DND-41 (cell line): ENCODE measurements at regions not wholly inside any gene's neighbourhood (a gene's known extent, or its start where the extent isn't known, plus 50 kb on each side); places are given as distances from the start of the nearest gene placed in this dataset.

Experiments used
- ATAC-seq: fragments of 200-7000 bp; cut with Tn5 transposase; 3 replicates; pipeline ENCODE4 v1.9.1; 2021; ENCODE audit warnings: low read depth; ENCODE audit not compliant: insufficient read depth
- DNase-seq: peaks from one replicate; pipeline ENCODE4 v3.0.0-alpha.2; 2020
- H2AFZ ChIP-seq: 2 replicates; pipeline ENCODE4 v1.6.0; 2012; ENCODE audit warnings: low read depth, low read length
- H3K27ac ChIP-seq: 2 replicates; pipeline ENCODE4 v1.5.1; 2012; ENCODE audit warnings: low read length, inconsistent platforms
- H3K27me3 ChIP-seq: fragments of 200-600 bp; sonication (generic); 2 replicates; pipeline ENCODE4 v1.6.0; 2012; ENCODE audit warnings: low read length, mild to moderate bottlenecking, inconsistent platforms; ENCODE audit not compliant: insufficient read depth, poor library complexity
- H3K36me3 ChIP-seq: 2 replicates; pipeline ENCODE4 v1.5.1; 2012; ENCODE audit warnings: low read length, inconsistent platforms; ENCODE audit not compliant: insufficient read depth
- H3K4me1 ChIP-seq: 2 replicates; pipeline ENCODE4 v1.5.1; 2012; ENCODE audit warnings: mild to moderate bottlenecking, low read length; ENCODE audit not compliant: insufficient read depth
- H3K4me2 ChIP-seq: 2 replicates; pipeline ENCODE4 v1.6.0; 2012; ENCODE audit warnings: mild to moderate bottlenecking, moderate library complexity, low read length, inconsistent platforms; ENCODE audit not compliant: insufficient read depth
- H3K4me3 ChIP-seq, 2 experiments: fragments of 200-600 bp in 1 of 2; shearing (Covaris generic) in 1 of 2; 2 replicates each; pipeline ENCODE4 v1.5.1; 2012 to 2016; ENCODE audit warnings: inconsistent platforms in 2 of 2, low read length in 2 of 2, mild to moderate bottlenecking in 2 of 2, low read depth in 1 of 2, moderate library complexity in 1 of 2
- H3K79me2 ChIP-seq: 2 replicates; pipeline ENCODE4 v1.6.0; 2012; ENCODE audit warnings: low read length, inconsistent platforms; ENCODE audit not compliant: insufficient read depth
- H3K9ac ChIP-seq: 2 replicates; pipeline ENCODE4 v1.6.0; 2012; ENCODE audit warnings: low read depth, mild to moderate bottlenecking, inconsistent platforms, low read length, moderate library complexity
- H3K9me3 ChIP-seq: 2 replicates; pipeline ENCODE4 v1.5.1; 2012; ENCODE audit warnings: low read length, moderate library complexity, mild to moderate bottlenecking, inconsistent platforms; ENCODE audit not compliant: insufficient read depth, severe bottlenecking
- H4K20me1 ChIP-seq: 2 replicates; pipeline ENCODE4 v1.6.0; 2012; ENCODE audit warnings: low read length; ENCODE audit not compliant: insufficient read depth
- CTCF ChIP-seq: IDR thresholded peaks from 2 replicates; pipeline ENCODE4 v1.5.1; 2012; ENCODE audit warnings: borderline replicate concordance, low read length, moderate library complexity, mild to moderate bottlenecking; ENCODE audit not compliant: poor library complexity, severe bottlenecking; ENCODE audit errors: extremely low read depth
- EZH2 ChIP-seq: IDR thresholded peaks from 3 replicates; pipeline ENCODE4 v1.6.1; 2012; ENCODE audit warnings: borderline replicate concordance, low read depth, mild to moderate bottlenecking, moderate library complexity, low read length, inconsistent platforms; ENCODE audit not compliant: severe bottlenecking

GRCh38 chr22:27378995-27379394, 422.6 kb downstream of the MN1 start:
- no peaks in the 10 kb centered on the region for H3K9me3 ChIP-seq
- no peak overlapping the region for H3K9ac ChIP-seq
- DNase-seq: no peak
- no peak overlapping the region for H3K4me2 ChIP-seq
- H3K4me1 ChIP-seq: no peaks in the 10 kb centered on the region
- no peak for ATAC-seq
- H3K4me3 ChIP-seq: no peak overlapping the region
- H3K27me3 ChIP-seq: no peaks in the 10 kb centered on the region
- no peaks in the 10 kb centered on the region; the same call in none of the 2 replicates for H4K20me1 ChIP-seq
- H3K36me3 ChIP-seq: no peaks in the 10 kb centered on the region
- no peak overlapping the region for H3K27ac ChIP-seq
- no peaks in the 10 kb centered on the region for H3K79me2 ChIP-seq
- H2AFZ ChIP-seq: no peak overlapping the region
- TF ChIP-seq EZH2 (no peak), CTCF (no peak)

GRCh38 chr22:27380855-27381254, 420.7 kb downstream of the MN1 start:
- Histone ChIP-seq H2AFZ (no peak overlapping the region), H3K9me3 (no peaks in the 10 kb centered on the region), H3K27ac (no peak overlapping the region), H3K4me2 (no peak overlapping the region), H3K36me3 (no peaks in the 10 kb centered on the region), H4K20me1 (no peaks in the 10 kb centered on the region; the same call in none of the 2 replicates), H3K79me2 (no peaks in the 10 kb centered on the region), H3K9ac (no peak overlapping the region), H3K4me1 (no peaks in the 10 kb centered on the region), H3K27me3 (peaks cover 4% of the 10 kb centered on the region), H3K4me3 (no peak overlapping the region)
- TF ChIP-seq EZH2 (no peak), CTCF (no peak)
- no peak for DNase-seq
- no peak for ATAC-seq

- Histone ChIP-seq H3K9me3 (no peaks in the 10 kb centered on the region), H3K4me3 (no peak overlapping the region), H3K9ac (no peak overlapping the region), H3K4me2 (no peak overlapping the region), H4K20me1 (no peaks in the 10 kb centered on the region; the same call in none of the 2 replicates), H3K27me3 (peaks cover 10% of the 10 kb centered on the region), H3K36me3 (no peaks in the 10 kb centered on the region), H3K79me2 (no peaks in the 10 kb centered on the region), H3K4me1 (no peaks in the 10 kb centered on the region), H3K27ac (no peak overlapping the region), H2AFZ (no peak overlapping the region)
- DNase-seq (no peak), ATAC-seq (no peak)
- TF ChIP-seq EZH2: no peak
- no peak for TF ChIP-seq CTCF
Observed at GRCh38 chr22:27381552-27381951, 420.0 kb downstream of the MN1 start.
